ENCODE measurements at regions not wholly inside any gene's neighbourhood (a gene's known extent, or its start where the extent isn't known, plus 50 kb on each side); places are given as distances from the start of the nearest gene placed in this dataset.
"Not testable (repeated sequence)": the region's sequence is repeated elsewhere in the genome, so short reads cannot be mapped to it uniquely, and the experiment has no call there.

DNA sequence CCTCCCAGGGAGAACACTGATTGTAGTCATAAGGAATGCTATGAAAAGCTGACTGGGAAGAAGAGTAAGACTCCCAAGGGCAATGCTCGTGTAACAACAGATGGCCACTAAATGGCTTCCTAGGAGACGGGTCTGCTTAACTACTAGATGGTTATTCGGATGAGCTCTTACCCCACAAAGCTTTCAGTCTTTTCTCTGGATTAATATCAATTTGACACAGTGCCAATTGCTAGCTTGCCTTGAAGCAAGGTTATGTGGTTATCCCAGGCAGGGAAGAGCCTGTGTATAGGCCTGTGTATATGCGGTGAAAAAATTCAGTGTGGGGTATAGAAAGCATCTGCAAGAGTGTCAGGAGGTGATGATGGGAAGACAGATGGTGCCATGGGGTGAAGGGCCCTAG, 86.4 kb upstream of the NOX3 start:
- DNase-seq = no peak

DNA sequence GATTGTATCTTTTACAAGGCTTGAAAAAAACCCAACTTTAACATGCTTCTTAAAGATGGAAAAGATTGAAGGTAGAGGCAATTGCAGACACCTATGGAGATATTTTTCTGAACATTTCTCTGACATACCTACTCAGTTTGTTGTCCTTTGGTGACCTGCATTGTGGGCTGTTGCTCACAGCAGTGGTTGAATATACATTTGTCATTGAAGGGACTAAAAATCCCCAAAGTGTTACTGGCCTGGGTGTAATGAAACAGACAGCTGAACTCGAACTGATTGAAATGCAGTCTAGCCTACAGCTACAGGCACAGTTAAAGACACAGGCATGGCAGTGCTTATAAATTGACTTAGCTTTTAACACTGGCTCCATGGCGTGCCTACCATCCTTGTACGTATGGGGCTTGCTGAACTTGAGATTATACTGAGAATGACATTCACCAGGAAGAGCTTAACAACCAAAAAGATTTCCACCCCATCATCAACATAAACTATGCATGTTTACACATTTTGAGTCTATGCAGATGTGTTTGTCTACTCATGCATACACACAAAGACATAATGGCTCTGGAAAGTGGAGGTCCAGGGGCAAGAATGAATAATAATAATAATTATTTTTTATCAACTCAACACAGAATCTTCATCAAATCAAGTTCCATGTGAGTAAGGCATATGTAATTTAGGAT, 83.2 kb upstream of the NOX3 start:
- no peak for DNase-seq

DNA sequence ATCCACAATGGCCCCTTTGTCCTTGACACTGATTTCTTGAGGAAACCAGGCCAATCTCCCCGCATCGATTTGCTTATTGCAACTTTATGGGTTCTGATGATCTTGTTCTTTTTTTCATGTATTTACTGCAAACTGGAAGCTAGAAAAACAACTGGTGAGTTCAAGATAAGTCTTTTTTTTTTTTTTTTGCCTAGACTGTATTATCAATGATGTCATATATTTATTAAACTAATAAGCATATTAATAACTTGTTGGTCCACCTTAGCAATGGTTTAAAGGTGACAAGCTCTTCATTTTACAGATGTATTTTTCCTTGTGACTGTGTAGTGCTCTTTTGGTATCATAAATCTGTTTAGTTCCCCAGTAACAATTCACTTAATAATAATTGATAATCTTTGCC, 79.0 kb upstream of the NOX3 start:
- DNase-seq = no peak

DNA sequence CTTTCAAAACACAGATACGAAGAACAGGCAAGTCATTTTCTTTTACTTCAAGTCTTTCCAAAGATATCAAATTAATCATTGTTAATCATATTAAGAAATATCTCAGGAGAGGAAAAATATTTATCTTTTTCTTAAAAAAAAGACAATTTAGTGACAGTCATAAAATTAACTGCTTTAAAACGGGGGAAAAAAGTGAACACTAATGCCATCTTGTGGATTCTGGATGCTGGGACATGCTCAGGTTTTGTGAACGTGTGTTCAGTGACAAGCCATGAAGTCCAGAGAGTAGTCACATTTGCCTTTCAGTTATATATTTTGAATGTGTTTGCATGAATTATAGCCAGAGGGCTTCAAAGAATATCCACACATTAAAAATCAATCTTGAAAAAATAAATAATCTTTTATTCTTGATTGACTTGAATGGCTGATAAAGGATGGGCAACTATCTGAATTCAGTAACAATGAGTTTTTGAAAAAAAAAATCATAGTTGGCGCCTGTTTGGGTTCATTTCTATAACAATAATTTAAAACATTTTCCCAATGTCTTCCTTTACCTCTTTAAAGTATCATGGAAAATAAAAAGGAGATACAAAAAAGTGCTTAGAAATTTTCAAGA, 74.7 kb upstream of the NOX3 start:
- no peak for DNase-seq

DNA sequence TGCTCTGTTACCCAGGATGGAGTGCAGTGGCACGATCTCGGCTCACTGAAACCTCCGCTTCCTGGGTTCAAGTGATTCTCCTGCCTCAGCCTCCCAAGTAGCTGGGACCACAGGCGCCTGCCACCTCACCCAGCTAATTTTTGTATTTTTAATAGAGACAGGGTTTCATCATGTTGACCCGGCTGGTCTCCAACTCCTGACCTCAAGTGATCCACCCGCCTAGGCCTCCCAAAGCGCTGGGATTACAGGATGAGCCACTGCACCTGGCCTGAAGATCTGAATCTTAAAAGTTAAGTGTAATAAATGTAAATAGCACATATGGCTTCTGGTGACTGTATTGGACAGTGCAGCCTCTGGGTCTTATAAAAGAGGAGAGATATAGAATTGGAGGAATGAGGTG, 74.2 kb upstream of the NOX3 start:
- DNase-seq = not testable (repeated sequence)

DNA sequence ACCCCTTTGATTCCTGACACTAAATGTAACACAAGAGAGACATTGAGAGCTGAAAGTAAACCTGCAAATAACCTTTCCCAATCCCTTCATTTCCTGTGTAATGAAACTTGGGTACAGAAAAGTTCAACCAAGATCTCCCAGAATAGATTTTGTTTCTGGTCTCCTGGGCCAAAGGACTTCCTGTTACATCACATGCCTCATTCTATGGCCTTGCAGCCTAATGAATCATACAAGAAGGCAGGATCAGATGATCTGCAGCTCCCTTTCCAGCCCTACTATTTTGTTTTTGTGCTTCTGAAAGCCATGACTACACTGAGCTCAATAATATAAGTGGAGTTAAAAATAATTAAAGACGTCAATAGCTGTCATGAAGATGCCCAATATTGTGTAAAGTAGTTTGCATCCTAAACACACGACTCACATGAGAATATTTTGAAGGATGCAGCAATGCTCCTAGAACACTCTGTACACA, 73.4 kb upstream of the NOX3 start:
- no peak for DNase-seq

DNA sequence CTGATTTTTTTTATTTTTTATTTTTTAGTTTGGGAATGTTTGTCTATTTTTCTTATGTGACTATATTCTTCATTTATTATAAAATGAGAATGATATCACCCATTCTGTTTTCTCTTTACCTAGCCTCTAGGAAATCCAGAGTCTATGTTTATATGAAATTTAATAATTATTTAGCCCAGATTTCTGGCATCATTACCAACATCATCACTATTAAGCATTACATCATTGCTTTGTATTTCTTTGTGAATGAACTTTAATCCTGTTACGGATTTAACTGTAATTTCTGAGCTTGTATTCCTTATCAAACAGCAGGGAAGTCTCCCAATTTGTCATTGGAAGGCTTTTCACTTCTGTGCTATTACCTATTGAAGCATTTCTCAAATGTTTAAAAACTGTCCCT, 72.7 kb upstream of the NOX3 start:
- no peak for DNase-seq

DNA sequence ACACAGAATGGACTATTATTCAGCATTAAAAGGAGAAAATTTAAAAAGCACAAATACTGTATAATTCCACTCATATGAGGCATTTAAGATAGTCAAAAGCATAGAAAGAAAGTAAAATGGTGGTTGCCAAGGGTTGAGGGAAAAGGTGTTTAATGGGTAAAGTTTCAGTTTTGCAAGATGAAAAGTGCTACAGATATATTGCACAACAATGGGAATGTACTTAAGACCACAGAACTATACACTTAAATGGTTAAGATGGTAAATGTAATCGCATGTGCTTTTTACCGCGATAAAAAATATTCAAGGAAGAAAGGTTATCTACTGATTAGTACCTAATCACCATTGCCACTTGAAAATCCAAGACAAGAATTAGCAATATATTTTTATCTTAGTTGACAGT, 71.8 kb upstream of the NOX3 start:
- DNase-seq = no peak

DNA sequence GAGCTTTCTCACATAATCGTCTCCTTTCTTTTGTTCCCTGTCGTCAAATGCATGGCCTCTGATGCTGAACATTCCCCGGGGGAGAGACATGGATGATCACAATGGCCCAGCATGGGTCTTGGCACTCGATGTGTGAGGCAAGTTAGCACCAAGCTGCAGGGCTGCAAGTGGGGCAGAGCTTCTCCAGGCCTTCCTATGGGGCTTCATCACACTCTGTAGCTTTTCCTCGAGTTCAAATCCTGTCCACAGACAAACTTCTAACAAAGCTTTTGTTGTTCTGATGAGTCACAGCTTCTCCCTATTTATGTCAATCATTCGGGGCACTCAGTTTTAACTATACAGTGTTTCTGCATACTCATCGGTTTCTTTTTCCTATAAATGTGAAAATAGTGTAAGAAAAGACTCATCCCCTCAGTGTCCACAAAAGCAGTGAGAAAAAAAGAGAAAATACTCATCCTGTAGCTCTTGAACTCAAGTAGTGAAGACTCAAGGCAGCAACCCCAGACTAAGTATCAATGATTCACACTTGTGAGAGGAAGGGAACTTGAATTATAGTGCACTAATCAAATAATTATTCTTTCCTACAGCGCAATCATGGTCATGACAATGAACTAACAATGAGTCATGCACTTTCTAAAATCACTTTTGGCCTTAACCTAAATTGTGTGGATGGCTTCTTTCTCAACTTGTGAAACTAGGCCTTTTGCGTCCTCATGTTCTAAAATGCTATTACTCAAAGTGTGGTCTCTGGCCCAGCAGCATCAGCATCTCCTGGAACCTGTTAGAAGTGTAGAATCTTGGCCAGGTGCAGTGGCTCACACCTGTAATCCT, 68.4 kb upstream of the NOX3 start:
- DNase-seq = no peak

DNA sequence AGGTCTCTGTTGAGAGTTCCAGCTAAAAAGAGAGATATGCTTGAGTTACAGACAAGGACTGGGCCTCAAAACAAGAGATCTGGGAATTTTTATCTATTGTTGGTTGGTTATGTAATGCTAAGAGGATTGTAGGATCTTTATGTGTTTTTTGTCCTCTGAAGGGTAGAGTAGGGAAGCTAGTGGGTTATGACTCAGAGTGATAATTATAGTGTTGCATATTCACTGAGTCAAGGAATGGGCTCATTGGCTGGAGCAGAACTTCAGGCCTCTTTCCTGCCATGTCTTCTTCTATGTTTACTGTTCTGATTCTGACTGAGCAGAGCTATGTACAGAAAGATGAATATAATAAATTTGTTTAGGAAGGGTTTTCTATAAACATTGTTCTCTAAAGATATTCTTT, 66.1 kb upstream of the NOX3 start:
- DNase-seq = no peak

DNA sequence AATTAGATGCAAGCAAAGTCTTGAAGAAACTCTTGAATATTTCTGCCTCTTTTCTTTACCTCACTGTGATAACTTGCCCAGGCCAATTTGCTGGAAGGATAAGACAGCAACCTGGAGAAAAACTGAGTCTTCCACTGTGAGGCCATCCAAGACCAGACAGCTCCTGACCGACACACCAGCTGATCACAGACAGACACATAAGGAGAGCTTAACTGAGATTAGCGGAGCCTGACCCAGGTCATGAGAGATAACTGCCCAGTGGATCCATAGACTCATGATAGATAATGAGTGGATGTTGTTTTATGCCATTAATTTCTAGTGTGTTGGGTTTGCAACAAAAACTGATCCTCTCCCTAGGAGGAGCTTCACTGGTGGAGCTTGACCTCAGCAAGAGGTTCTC, 64.4 kb upstream of the NOX3 start:
- no peak for DNase-seq

DNA sequence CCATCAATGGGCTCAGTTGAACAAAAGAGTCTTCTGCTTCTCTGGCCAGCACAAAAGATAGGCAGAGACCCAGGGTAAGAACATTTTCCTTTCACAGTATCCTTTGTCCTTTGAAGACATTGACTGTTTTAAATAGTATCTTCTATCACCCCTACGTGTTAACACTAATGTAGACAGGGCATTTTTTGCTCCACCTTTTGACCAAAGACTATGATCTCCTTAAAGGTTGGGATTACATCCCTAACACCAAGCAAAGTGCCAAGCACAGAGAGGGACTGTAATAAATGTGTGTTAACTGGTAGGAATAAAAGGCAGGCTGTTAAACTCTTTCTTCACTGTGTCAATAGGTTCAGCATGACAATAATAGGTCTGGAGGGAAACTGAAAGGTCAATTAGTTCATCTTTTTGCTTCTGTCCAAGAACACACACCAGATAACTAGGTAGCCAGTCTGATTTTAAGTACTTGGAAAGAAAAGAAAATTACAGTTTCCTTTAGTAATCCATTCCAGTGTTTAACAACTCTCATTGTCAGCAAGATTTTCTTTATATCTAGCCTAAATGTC, 63.6 kb upstream of the NOX3 start:
- DNase-seq = no peak

DNA sequence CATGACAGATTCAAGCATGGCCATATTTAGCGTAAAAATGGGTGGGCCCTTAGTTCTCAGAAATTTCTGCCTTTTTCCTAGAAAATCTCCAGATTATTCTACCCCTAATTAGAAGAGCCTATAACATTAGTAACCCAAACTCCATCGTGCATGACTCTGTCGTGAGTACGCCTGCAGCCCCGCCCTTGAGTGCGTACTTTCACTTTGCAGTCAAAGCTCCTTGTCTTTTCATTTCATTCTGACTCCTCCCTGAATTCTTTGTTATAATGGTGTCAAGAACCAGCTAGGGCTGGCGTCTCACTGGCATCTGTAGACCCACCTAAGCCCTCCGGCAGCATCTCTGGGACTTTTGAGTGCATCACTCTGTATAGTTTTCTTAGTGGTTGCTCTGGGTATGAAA, 61.7 kb upstream of the NOX3 start:
- peak; percentile 13 for DNase-seq

DNA sequence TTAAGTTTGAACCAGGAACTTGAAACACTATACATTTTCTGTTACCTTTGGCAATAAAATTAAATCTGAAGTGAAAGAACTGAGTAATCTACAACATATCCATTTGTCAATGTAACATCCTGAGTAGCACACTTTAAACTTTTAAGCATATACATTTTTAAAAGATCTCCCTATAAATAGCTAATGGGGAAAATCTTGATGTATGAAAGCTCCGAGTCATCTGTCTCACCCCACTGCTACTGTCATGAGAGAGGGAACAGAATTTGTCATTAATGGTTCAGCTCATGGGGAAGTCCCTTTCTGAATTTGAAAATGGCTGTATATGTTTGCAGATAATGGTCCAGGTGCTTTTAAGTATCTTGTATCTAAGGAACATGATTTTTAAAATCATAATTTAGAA, 55.2 kb upstream of the NOX3 start:
- no peak for DNase-seq

DNA sequence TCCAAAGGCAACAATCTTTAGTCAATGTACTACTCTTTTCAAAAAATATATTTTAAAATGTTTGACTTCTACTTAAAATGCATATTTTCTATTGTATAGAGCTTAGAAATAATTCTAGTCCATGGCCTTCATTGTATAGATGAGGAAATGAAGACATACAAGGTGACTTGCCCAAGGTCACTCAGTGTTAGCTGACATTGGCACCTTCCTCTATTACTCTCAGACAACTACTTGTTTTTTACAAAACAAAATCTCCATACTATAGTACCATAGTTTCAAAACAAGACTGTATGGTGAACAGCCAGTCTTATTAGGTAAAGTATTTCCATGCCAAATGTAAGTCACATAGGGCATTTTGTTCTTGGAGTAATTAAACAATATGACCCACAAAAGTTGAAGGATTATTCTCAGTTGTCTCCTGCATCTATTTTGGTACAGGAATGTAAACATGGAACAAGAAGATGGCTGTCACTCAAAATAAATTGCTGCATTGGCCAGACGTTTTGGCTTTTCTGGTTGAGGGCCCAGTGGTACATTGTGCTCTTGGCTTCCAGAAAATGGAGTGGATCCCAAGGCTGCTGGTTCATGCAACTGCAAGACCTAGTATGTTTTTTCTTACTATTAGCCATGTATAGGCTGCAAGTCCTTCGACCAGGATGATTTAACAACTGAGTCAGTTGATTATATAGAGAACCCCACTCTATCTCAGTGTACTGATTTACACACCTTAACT, 54.3 kb upstream of the NOX3 start:
- DNase-seq = no peak

DNA sequence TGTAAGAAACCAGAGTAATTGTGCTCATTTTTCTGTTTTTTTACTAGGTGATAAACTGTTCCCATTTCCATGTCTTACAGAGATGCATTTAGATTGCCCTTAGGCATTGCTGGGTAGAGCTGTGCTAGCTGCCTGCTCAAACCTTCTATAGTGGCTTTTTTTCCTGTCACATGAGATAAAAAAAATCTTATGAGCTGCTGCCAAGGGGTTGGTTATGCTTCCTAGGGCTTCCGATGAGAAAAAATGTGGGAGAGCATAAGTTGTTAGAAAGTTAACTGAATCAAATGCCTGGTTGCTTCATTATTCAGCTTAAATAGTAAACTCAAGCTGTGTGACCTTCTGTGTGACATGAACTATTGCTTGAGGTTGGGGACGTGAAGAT, 50.0 kb upstream of the NOX3 start:
- DNase-seq = no peak

All from NCI-H2029 (cell line).